K562 (cell line): ENCODE measurements at regions not wholly inside any gene's neighbourhood (a gene's known extent, or its start where the extent isn't known, plus 50 kb on each side); places are given as distances from the start of the nearest gene placed in this dataset.

Source experiments
- ATAC-seq: fragments of 200-7000 bp; cut with Tn5 transposase; 3 replicates; pipeline ENCODE4 v1.9.1; 2020; ENCODE audit warnings: moderate library complexity
- BruUV-seq: library from RNA; stranded (reverse); fragments of 400-500 nt; replicated peaks from 2 replicates; lab custom pipeline; 2021; lab: Mats Ljungman, UMichigan
- CTCF ChIA-PET: fragments of 300-600 bp; formaldehyde crosslinking; extraction: SDS; loops from one replicate; lab custom pipeline; 2021; ENCODE audit warnings: low intra/inter-chr PET ratio; lab: Yijun Ruan, JAX
- POLR2A ChIA-PET: fragments of 300-600, 350-650 bp; sonication (Branson Sonifier 250); formaldehyde crosslinking; extraction: SDS; loops from one replicate; lab custom pipeline; 2021; ENCODE audit warnings: antibody characterized with exemption, inconsistent platforms; lab: Yijun Ruan, JAX
- DNase-seq, 4 experiments: peaks; one replicate each; pipeline versions ENCODE4 v3.0.0 to v3.0.0-alpha.2; 2011 to 2018; ENCODE audit warnings: low spot score in 3 of 4, mixed read lengths in 3 of 4; ENCODE audit errors: extremely low read depth in 1 of 4
- FAIRE-seq: peaks from 2 replicates; lab custom pipeline; 2011; peaks lifted over from hg19 to GRCh38; lab: Jason Lieb, UNC
- H2AFZ ChIP-seq: 2 replicates; pipeline ENCODE4 v1.6.0; 2011; ENCODE audit warnings: low read depth, low read length, control low read depth, inconsistent platforms
- H3K27ac ChIP-seq: fragments of 200-600 bp; 3 replicates; pipeline ENCODE4 v1.8.0; 2011; ENCODE audit warnings: low read depth, mild to moderate bottlenecking, control low read depth, inconsistent platforms, low read length, moderate library complexity, mixed read lengths; ENCODE audit errors: extremely low read depth
- H3K27me3 ChIP-seq, 2 experiments: fragments of 300-600 bp in 1 of 2; 2 replicates in 1 of 2; 3 replicates in 1 of 2; pipeline versions ENCODE4 v1.6.0 to v1.8.0; 2011; ENCODE audit warnings: inconsistent platforms in 2 of 2, low read length in 2 of 2, mild to moderate bottlenecking in 1 of 2, mixed read lengths in 1 of 2, moderate library complexity in 1 of 2; ENCODE audit not compliant: control insufficient read depth in 2 of 2, insufficient read depth in 2 of 2
- H3K36me3 ChIP-seq: fragments of 300-600 bp; 3 replicates; pipeline ENCODE4 v1.8.0; 2011; ENCODE audit warnings: mild to moderate bottlenecking, low read length, inconsistent platforms; ENCODE audit not compliant: control insufficient read depth, insufficient read depth
- H3K4me1 ChIP-seq, 2 experiments: fragments of 200-600 bp in 1 of 2; replicated peaks in 1 of 2; 2 replicates in 1 of 2; 3 replicates in 1 of 2; pipeline versions ENCODE4 v1.5.1 to v1.8.0; 2011; ENCODE audit warnings: inconsistent platforms in 2 of 2, low read length in 2 of 2, mild to moderate bottlenecking in 1 of 2, mixed read lengths in 1 of 2, moderate library complexity in 1 of 2; ENCODE audit not compliant: control insufficient read depth in 2 of 2, insufficient read depth in 2 of 2
- H3K4me2 ChIP-seq: 2 replicates; pipeline ENCODE4 v1.6.1; 2011; ENCODE audit warnings: low read length, control low read depth, inconsistent platforms, mixed read lengths; ENCODE audit not compliant: insufficient read depth
- H3K4me3 ChIP-seq: fragments of 200-600 bp; sonication (generic), shearing (Covaris generic); 2 replicates; pipeline ENCODE4 v1.5.1; 2016; ENCODE audit warnings: control low read depth, inconsistent platforms
- H3K79me2 ChIP-seq: fragments of 200-600 bp; 3 replicates; pipeline ENCODE4 v1.8.0; 2011; ENCODE audit warnings: low read length, inconsistent platforms; ENCODE audit not compliant: control insufficient read depth, insufficient read depth
- H3K9ac ChIP-seq, 2 experiments: 2 replicates each; pipeline versions ENCODE4 v1.6.0 to v1.6.1; 2011; ENCODE audit warnings: low read depth in 2 of 2, low read length in 2 of 2, control low read depth in 1 of 2, inconsistent platforms in 1 of 2, mild to moderate bottlenecking in 1 of 2, mixed read lengths in 1 of 2; ENCODE audit not compliant: insufficient read depth in 1 of 2
- H3K9me1 ChIP-seq: one replicate; pipeline ENCODE4 v1.6.0; 2011; ENCODE audit warnings: inconsistent platforms, mild to moderate bottlenecking, low read length, moderate library complexity; ENCODE audit not compliant: control insufficient read depth, insufficient read depth
- H3K9me3 ChIP-seq: replicated peaks from 2 replicates; pipeline ENCODE4 v1.5.1; 2011; ENCODE audit warnings: low read depth, low read length, inconsistent platforms; ENCODE audit not compliant: control insufficient read depth, insufficient read depth
- H4K20me1 ChIP-seq: replicated peaks from 2 replicates; pipeline ENCODE4 v1.6.1; 2011; ENCODE audit warnings: low read length, inconsistent platforms, mixed read lengths; ENCODE audit not compliant: control insufficient read depth, insufficient read depth
- CEBPG ChIP-seq, 3 experiments: fragments of 200-800 bp in 1 of 3; sonication (Bioruptor generic) in 1 of 3; sonication (generic) in 1 of 3; formaldehyde crosslinking in 1 of 3; IDR thresholded peaks in 2 of 3; conservative IDR thresholded peaks in 1 of 3; 2 replicates each; pipeline versions ENCODE4 v1.6.1 to v1.8.0; 2016 to 2022; ENCODE audit warnings: missing compliant biosample characterization in 2 of 3, missing genetic modification characterization in 2 of 3, mild to moderate bottlenecking in 1 of 3, missing genetic modification reagents in 1 of 3
- CREM ChIP-seq: IDR thresholded peaks from 2 replicates; pipeline ENCODE4 v1.6.1; 2014; ENCODE audit warnings: antibody characterized with exemption, low read depth
- E2F3 ChIP-seq: fragments of 250-450 bp; sonication (Bioruptor Pico); IDR thresholded peaks from 2 replicates; pipeline ENCODE4 v1.4.0; 2020; ENCODE audit warnings: mild to moderate bottlenecking
- ETS2 ChIP-seq: IDR thresholded peaks from 2 replicates; pipeline ENCODE4 v1.6.1; 2016; ENCODE audit warnings: borderline replicate concordance, missing genetic modification characterization, mild to moderate bottlenecking, moderate library complexity, missing compliant biosample characterization; ENCODE audit not compliant: poor library complexity, severe bottlenecking
- GTF2F1 ChIP-seq: IDR thresholded peaks from 2 replicates; pipeline ENCODE4 v1.6.1; 2011; ENCODE audit warnings: low read depth, low read length, improper control_type of control experiment
- SUPT5H ChIP-seq: fragments of 450-650 bp; IDR thresholded peaks from 2 replicates; pipeline ENCODE4 v1.6.1; 2016
- TEAD2 ChIP-seq: fragments of 450-650 bp; IDR thresholded peaks from 2 replicates; pipeline ENCODE4 v1.6.1; 2016; ENCODE audit warnings: missing genetic modification characterization, control low read depth, missing compliant biosample characterization
- TOE1 ChIP-seq, 2 experiments: fragments of 450-650 bp in 1 of 2; sonication (generic) in 1 of 2; formaldehyde crosslinking in 1 of 2; IDR thresholded peaks; 2 replicates each; pipeline versions ENCODE4 v1.7.1 to v1.8.0; 2016 to 2022; ENCODE audit warnings: borderline replicate concordance in 2 of 2, mild to moderate bottlenecking in 2 of 2, antibody characterized with exemption in 1 of 2, inconsistent platforms in 1 of 2, low read depth in 1 of 2, missing genetic modification reagents in 1 of 2, moderate library complexity in 1 of 2
- ZKSCAN8 ChIP-seq: fragments of 200-800 bp; sonication (Bioruptor generic); IDR thresholded peaks from 2 replicates; pipeline ENCODE4 v1.6.1; 2016; ENCODE audit warnings: missing genetic modification characterization, missing compliant biosample characterization
- WGBS: fragments of 100-300 bp; shearing (Covaris generic); methylation state at CpG from one replicate; pipeline ENCODE4 v1.1.6; 2016; ENCODE audit warnings: low coverage, mixed read lengths; ENCODE audit not compliant: insufficient coverage; ENCODE audit errors: missing lambda C conversion rate; 5-methylcytosine and 5-hydroxymethylcytosine counted together
- in situ Hi-C: fragments of 300-500 bp; cut with MboI; formaldehyde crosslinking; loops from 4 replicates; pipeline ENCODE4 v1.15.0; 2018; ENCODE audit warnings: inconsistent platforms, mixed read lengths
- intact Hi-C: fragments of 100-400 bp; cut with micrococcal nuclease; formaldehyde crosslinking; loops from 2 replicates; pipeline ENCODE4 v1.14.2; 2022
- TF ChIP-seq, protein P1 (sequence below): fragments of 450-650 bp; IDR thresholded peaks from 2 replicates; pipeline ENCODE4 v1.6.1; 2018; ENCODE audit not compliant: partially characterized antibody
- TF ChIP-seq, protein P2 (sequence below): sonication (generic); formaldehyde crosslinking; IDR thresholded peaks from 2 replicates; pipeline ENCODE4 v1.8.0; 2023; ENCODE audit warnings: mild to moderate bottlenecking, missing genetic modification reagents
- TF ChIP-seq, protein P3 (sequence below): sonication (generic); formaldehyde crosslinking; IDR thresholded peaks from 2 replicates; pipeline ENCODE4 v1.8.1; 2023; ENCODE audit warnings: mild to moderate bottlenecking, missing genetic modification reagents

DNA sequence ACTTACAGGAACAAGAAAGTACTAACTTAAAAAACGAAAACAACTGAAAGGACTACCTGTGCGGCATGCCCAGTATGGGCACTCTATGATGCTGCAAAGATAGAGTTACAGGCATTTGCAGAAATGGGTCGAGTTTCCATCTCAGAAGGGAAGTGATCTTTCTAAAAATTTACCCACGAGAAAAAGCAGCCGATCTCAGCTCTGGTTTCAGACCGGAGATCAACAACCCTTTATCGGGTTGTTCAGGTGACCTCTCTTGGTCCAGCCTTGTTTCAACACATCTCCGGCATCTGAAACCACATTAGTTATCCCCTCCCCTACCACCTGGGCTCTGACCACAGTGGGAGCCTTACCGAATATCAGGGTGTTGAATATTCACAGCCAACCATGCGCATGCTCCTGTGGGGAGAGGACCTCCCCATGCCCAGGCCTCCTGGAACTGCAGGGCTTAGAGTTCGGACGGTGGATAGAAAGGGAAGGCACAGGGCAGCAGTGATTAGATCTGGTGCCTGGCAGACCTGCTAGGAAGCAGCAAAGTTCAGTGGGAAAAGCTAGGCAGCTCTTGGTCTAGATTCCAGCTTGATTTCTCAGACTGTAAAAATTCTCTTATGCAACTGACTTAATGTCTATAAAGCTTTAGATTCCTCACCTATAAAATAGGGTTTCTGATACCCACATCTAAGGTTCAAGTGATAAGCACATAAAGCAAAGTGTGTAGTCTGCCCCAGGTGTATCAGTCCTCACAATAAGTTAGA is 906.0 kb downstream of the VRK1 start (continued):
- TF ChIP-seq CEBPG (CRISPR knock-in tag; IDR thresholded peaks at IDR 0.05): no peak
- no peak for TF ChIP-seq CEBPG (tag; conservative IDR thresholded peaks at IDR 0.05 in 1 of 2, IDR thresholded peaks at IDR 0.05 in 1 of 2)
- TF ChIP-seq, protein P1, sequence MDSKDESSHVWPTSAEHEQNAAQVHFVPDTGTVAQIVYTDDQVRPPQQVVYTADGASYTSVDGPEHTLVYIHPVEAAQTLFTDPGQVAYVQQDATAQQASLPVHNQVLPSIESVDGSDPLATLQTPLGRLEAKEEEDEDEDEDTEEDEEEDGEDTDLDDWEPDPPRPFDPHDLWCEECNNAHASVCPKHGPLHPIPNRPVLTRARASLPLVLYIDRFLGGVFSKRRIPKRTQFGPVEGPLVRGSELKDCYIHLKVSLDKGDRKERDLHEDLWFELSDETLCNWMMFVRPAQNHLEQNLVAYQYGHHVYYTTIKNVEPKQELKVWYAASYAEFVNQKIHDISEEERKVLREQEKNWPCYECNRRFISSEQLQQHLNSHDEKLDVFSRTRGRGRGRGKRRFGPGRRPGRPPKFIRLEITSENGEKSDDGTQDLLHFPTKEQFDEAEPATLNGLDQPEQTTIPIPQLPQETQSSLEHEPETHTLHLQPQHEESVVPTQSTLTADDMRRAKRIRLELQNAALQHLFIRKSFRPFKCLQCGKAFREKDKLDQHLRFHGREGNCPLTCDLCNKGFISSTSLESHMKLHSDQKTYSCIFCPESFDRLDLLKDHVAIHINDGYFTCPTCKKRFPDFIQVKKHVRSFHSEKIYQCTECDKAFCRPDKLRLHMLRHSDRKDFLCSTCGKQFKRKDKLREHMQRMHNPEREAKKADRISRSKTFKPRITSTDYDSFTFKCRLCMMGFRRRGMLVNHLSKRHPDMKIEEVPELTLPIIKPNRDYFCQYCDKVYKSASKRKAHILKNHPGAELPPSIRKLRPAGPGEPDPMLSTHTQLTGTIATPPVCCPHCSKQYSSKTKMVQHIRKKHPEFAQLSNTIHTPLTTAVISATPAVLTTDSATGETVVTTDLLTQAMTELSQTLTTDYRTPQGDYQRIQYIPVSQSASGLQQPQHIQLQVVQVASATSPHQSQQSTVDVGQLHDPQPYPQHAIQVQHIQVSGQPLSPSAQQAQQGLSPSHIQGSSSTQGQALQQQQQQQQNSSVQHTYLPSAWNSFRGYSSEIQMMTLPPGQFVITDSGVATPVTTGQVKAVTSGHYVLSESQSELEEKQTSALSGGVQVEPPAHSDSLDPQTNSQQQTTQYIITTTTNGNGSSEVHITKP: no peak
- TF ChIP-seq ZKSCAN8 (CRISPR knock-in tag): no peak
- no peak for TF ChIP-seq TEAD2 (tag)

DNA sequence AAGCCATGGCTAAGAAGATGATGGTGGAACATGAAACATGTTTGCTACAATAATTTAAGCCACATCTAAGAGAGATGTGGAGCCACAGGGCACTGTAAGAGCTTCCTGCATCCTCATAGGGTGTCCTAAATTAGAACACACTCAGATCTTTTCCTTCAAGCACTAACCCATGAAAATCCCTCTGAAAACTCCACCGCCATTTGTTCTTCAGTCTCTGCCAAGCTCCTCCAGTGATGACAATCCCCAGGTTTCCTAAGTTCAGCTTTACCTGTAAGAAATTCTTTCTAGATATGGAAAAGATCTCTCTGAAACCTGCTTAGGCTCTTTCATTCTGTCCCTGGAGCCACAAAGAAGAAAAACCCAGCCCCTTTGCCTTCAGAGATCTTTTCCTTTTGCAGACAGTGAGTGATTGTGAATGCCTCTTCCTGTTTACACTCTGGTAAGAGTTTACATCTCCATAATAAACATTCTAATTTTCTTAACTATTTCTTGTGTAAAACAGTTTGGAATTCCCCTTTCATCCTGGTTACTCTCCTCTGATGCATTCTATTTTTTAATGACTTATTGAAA is 907.2 kb downstream of the VRK1 start:
- FAIRE-seq (no peak), DNase-seq (no peak), ATAC-seq (no peak)
- Histone ChIP-seq H4K20me1 (no peaks in the 10 kb centered on the region), H3K9ac (no peak overlapping the region), H3K4me2 (no peak overlapping the region), H3K4me3 (no peak overlapping the region), H3K9me3 (no peaks in the 10 kb centered on the region), H3K9me1 (no peaks in the 10 kb centered on the region), H3K27ac (no peak overlapping the region), H2AFZ (no peak overlapping the region), H3K4me1 (no peaks in the 10 kb centered on the region), H3K79me2 (no peaks in the 10 kb centered on the region), H3K36me3 (no peaks in the 10 kb centered on the region), H3K27me3 (no peaks in the 10 kb centered on the region)
- ChIA-PET CTCF (no interaction called here), POLR2A (no interaction called here)
- in situ Hi-C loops (no loop called here), intact Hi-C loops (no loop called here)
- BruUV-seq: no TSS peak
- 0% methylated on average over 1 of the region's 1 CpG for WGBS
- no peak for TF ChIP-seq E2F3 (CRISPR knock-in tag)
- TF ChIP-seq, protein P2, sequence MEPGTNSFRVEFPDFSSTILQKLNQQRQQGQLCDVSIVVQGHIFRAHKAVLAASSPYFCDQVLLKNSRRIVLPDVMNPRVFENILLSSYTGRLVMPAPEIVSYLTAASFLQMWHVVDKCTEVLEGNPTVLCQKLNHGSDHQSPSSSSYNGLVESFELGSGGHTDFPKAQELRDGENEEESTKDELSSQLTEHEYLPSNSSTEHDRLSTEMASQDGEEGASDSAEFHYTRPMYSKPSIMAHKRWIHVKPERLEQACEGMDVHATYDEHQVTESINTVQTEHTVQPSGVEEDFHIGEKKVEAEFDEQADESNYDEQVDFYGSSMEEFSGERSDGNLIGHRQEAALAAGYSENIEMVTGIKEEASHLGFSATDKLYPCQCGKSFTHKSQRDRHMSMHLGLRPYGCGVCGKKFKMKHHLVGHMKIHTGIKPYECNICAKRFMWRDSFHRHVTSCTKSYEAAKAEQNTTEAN (CRISPR knock-in tag): no peak
- TF ChIP-seq SUPT5H: no peak
- no peak for TF ChIP-seq GTF2F1
- TF ChIP-seq, protein P3, sequence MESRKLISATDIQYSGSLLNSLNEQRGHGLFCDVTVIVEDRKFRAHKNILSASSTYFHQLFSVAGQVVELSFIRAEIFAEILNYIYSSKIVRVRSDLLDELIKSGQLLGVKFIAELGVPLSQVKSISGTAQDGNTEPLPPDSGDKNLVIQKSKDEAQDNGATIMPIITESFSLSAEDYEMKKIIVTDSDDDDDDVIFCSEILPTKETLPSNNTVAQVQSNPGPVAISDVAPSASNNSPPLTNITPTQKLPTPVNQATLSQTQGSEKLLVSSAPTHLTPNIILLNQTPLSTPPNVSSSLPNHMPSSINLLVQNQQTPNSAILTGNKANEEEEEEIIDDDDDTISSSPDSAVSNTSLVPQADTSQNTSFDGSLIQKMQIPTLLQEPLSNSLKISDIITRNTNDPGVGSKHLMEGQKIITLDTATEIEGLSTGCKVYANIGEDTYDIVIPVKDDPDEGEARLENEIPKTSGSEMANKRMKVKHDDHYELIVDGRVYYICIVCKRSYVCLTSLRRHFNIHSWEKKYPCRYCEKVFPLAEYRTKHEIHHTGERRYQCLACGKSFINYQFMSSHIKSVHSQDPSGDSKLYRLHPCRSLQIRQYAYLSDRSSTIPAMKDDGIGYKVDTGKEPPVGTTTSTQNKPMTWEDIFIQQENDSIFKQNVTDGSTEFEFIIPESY (CRISPR knock-in tag): no peak
- no peak for TF ChIP-seq CREM
- no peak for TF ChIP-seq TOE1 (IDR thresholded peaks at IDR 0.05; ENCODE audit: borderline replicate concordance)
- no peak for TF ChIP-seq TOE1 (CRISPR knock-in tag; IDR thresholded peaks at IDR 0.05; ENCODE audit: borderline replicate concordance, low read depth)
- no peak for TF ChIP-seq ETS2 (tag)
